SK-N-SH (cell line): ENCODE measurements at regions not wholly inside any gene's neighbourhood (a gene's known extent, or its start where the extent isn't known, plus 50 kb on each side); places are given as distances from the start of the nearest gene placed in this dataset.

Experiments used
- CTCF ChIA-PET: fragments of 300-600, 350-600 bp; formaldehyde crosslinking; extraction: SDS; loops from one replicate; lab custom pipeline; 2021; lab: Yijun Ruan, JAX
- POLR2A ChIA-PET: fragments of 350-600 bp; sonication (Branson Sonifier 250); formaldehyde crosslinking; extraction: SDS; loops from one replicate; lab custom pipeline; 2020; ENCODE audit warnings: antibody characterized with exemption, inconsistent platforms; lab: Yijun Ruan, JAX
- DNase-seq: peaks from one replicate; pipeline ENCODE4 v3.0.0; 2012
- H2AFZ ChIP-seq: fragments of 200-600 bp; sonication (generic); 2 replicates; pipeline ENCODE4 v1.8.1; 2016; ENCODE audit warnings: antibody characterized with exemption, mild to moderate bottlenecking, low read depth
- H3F3A ChIP-seq: fragments of 200-600 bp; sonication (generic); replicated peaks from 2 replicates; pipeline ENCODE3; 2016; ENCODE audit warnings: antibody characterized with exemption, mild to moderate bottlenecking; ENCODE audit not compliant: insufficient read depth
- H3K27ac ChIP-seq, 2 experiments: fragments of 200-500 bp in 1 of 2; fragments of 200-600 bp in 1 of 2; sonication (Bioruptor generic) in 1 of 2; sonication (generic), shearing (Covaris generic) in 1 of 2; 2 replicates each; pipeline versions ENCODE4 v1.5.1 to v1.6.1; 2014 to 2016; ENCODE audit warnings: low read depth in 2 of 2, inconsistent platforms in 1 of 2, low read length in 1 of 2, mild to moderate bottlenecking in 1 of 2, mixed read lengths in 1 of 2
- H3K27me3 ChIP-seq: fragments of 200-600 bp; sonication (generic), shearing (Covaris generic); 2 replicates; pipeline ENCODE4 v1.6.1; 2016; ENCODE audit warnings: mixed run types; ENCODE audit not compliant: insufficient read depth
- H3K36me3 ChIP-seq, 2 experiments: fragments of 200-500 bp in 1 of 2; fragments of 200-600 bp in 1 of 2; sonication (Bioruptor generic) in 1 of 2; sonication (generic) in 1 of 2; replicated peaks in 1 of 2; 2 replicates each; pipeline versions ENCODE3 to v1.5.1; 2014 to 2016; ENCODE audit warnings: low read length in 1 of 2, mild to moderate bottlenecking in 1 of 2; ENCODE audit not compliant: insufficient read depth in 2 of 2, control insufficient read depth in 1 of 2
- H3K4me1 ChIP-seq, 2 experiments: fragments of 200-500 bp in 1 of 2; fragments of 200-600 bp in 1 of 2; sonication (Bioruptor generic) in 1 of 2; sonication (generic), shearing (Covaris generic) in 1 of 2; 2 replicates each; pipeline versions ENCODE4 v1.5.1 to v1.6.1; 2014 to 2016; ENCODE audit warnings: low read depth in 1 of 2, low read length in 1 of 2, mixed run types in 1 of 2; ENCODE audit not compliant: insufficient read depth in 2 of 2, control insufficient read depth in 1 of 2
- H3K4me2 ChIP-seq: fragments of 200-600 bp; sonication (generic), shearing (Covaris generic); 2 replicates; pipeline ENCODE4 v1.6.1; 2017; ENCODE audit warnings: mixed run types
- H3K4me3 ChIP-seq, 2 experiments: fragments of 200-500 bp in 1 of 2; fragments of 200-600 bp in 1 of 2; sonication (Bioruptor generic) in 1 of 2; sonication (generic), shearing (Covaris generic) in 1 of 2; 2 replicates each; pipeline versions ENCODE4 v1.5.1 to v1.8.1; 2014 to 2016; ENCODE audit warnings: low read depth in 2 of 2, inconsistent platforms in 1 of 2, low read length in 1 of 2, mild to moderate bottlenecking in 1 of 2, mixed read lengths in 1 of 2, moderate library complexity in 1 of 2
- H3K79me2 ChIP-seq: fragments of 200-600 bp; sonication (generic); 2 replicates; pipeline ENCODE4 v1.8.1; 2017; ENCODE audit warnings: mild to moderate bottlenecking; ENCODE audit not compliant: insufficient read depth
- H3K9ac ChIP-seq: fragments of 200-600 bp; sonication (generic); 2 replicates; pipeline ENCODE4 v1.6.1; 2017; ENCODE audit warnings: mixed run types
- H3K9me2 ChIP-seq: fragments of 200-600 bp; sonication (generic); 2 replicates; pipeline ENCODE4 v1.6.1; 2017; ENCODE audit warnings: mixed run types
- H3K9me3 ChIP-seq: fragments of 200-600 bp; sonication (generic); 2 replicates; pipeline ENCODE4 v1.6.1; 2017; ENCODE audit warnings: mixed run types, mild to moderate bottlenecking, moderate library complexity
- H4K20me1 ChIP-seq: fragments of 200-600 bp; sonication (generic); 2 replicates; pipeline ENCODE4 v1.6.1; 2017; ENCODE audit warnings: mild to moderate bottlenecking, mixed run types; ENCODE audit not compliant: insufficient read depth
- CHD2 ChIP-seq: fragments of 150-350 bp; IDR thresholded peaks from 2 replicates; pipeline ENCODE4 v1.6.1; 2018; ENCODE audit warnings: low read length; ENCODE audit not compliant: partially characterized antibody
- EZH2phosphoT487 ChIP-seq: fragments of 200-600 bp; sonication (generic); IDR thresholded peaks from 2 replicates; pipeline ENCODE4 v1.6.1; 2017; ENCODE audit warnings: low read depth, mixed run types, mild to moderate bottlenecking, antibody characterized with exemption, moderate library complexity, borderline replicate concordance
- GABPA ChIP-seq: IDR thresholded peaks from 2 replicates; pipeline ENCODE4 v1.4.0; 2012; ENCODE audit warnings: low read depth, mild to moderate bottlenecking
- JUND ChIP-seq: IDR thresholded peaks from 2 replicates; pipeline ENCODE4 v1.4.0; 2012
- MAX ChIP-seq: IDR thresholded peaks from 2 replicates; pipeline ENCODE4 v1.4.0; 2012; ENCODE audit warnings: low read depth
- MEF2A ChIP-seq: IDR thresholded peaks from 2 replicates; pipeline ENCODE4 v1.4.0; 2012; ENCODE audit warnings: low read depth, borderline replicate concordance
- NFIC ChIP-seq: IDR thresholded peaks from 2 replicates; pipeline ENCODE4 v1.4.0; 2012; ENCODE audit warnings: borderline replicate concordance
- POLR2AphosphoS5 ChIP-seq: IDR thresholded peaks from 2 replicates; pipeline ENCODE4 v1.6.1; 2012; ENCODE audit warnings: low read depth, low read length
- RFX5 ChIP-seq: IDR thresholded peaks from 2 replicates; pipeline ENCODE4 v1.6.1; 2012; ENCODE audit warnings: mild to moderate bottlenecking, improper control_type of control experiment, low read length
- RXRA ChIP-seq: IDR thresholded peaks from 2 replicates; pipeline ENCODE4 v1.4.0; 2012; ENCODE audit warnings: low read depth, mild to moderate bottlenecking, borderline replicate concordance
- SIN3A ChIP-seq: IDR thresholded peaks from 2 replicates; pipeline ENCODE4 v1.6.1; 2012; ENCODE audit warnings: low read depth, mild to moderate bottlenecking, low read length, moderate library complexity, borderline replicate concordance
- SMC3 ChIP-seq: IDR thresholded peaks from 2 replicates; pipeline ENCODE4 v1.6.1; 2012; ENCODE audit warnings: low read depth, low read length, improper control_type of control experiment
- TCF12 ChIP-seq: IDR thresholded peaks from 2 replicates; pipeline ENCODE4 v1.4.0; 2012
- ZBTB33 ChIP-seq: IDR thresholded peaks from 2 replicates; pipeline ENCODE4 v1.4.0; 2012; ENCODE audit warnings: low read depth, borderline replicate concordance
- WGBS: methylation state at CpG from one replicate; pipeline ENCODE4 v1.1.6; 2017; ENCODE audit warnings: low lambda C conversion rate; 5-methylcytosine and 5-hydroxymethylcytosine counted together
- TF ChIP-seq, protein P1 (sequence below): IDR thresholded peaks from 2 replicates; pipeline ENCODE4 v1.6.1; 2012; ENCODE audit warnings: mild to moderate bottlenecking, low read depth, low read length, moderate library complexity
- TF ChIP-seq, protein P2 (sequence below): fragments of 150-350 bp; IDR thresholded peaks from 2 replicates; pipeline ENCODE4 v1.6.1; 2016; ENCODE audit warnings: mild to moderate bottlenecking, low read depth, low read length

- no peak for TF ChIP-seq RXRA
- no peak for TF ChIP-seq JUND
- no peak for TF ChIP-seq SIN3A
- TF ChIP-seq SMC3, result no peak
- POLR2A ChIA-PET, result no interaction called here
- WGBS, result 17% methylated on average over 7 of the region's 7 CpGs
- Histone ChIP-seq H3K79me2 (no peaks in the 10 kb centered on the region), H3K9me2 (no peaks in the 10 kb centered on the region), H2AFZ (no peak overlapping the region), H3K4me3 (no peak overlapping the region), H3K4me1 (no peaks in the 10 kb centered on the region), H3K27me3 (no peaks in the 10 kb centered on the region), H3K9ac (no peak overlapping the region), H3F3A (no peaks in the 10 kb centered on the region), H3K36me3 (no peaks in the 10 kb centered on the region), H3K9me3 (no peaks in the 10 kb centered on the region), H4K20me1 (no peaks in the 10 kb centered on the region), H3K4me2 (no peak overlapping the region), H3K27ac (no peak overlapping the region; a peak in 1 of 4 replicates)
- CTCF ChIA-PET, result no interaction called here
- no peak for DNase-seq
Measured at GRCh38 chr10:10804998-10805740, 212.5 kb upstream of the CELF2 start.

DNA sequence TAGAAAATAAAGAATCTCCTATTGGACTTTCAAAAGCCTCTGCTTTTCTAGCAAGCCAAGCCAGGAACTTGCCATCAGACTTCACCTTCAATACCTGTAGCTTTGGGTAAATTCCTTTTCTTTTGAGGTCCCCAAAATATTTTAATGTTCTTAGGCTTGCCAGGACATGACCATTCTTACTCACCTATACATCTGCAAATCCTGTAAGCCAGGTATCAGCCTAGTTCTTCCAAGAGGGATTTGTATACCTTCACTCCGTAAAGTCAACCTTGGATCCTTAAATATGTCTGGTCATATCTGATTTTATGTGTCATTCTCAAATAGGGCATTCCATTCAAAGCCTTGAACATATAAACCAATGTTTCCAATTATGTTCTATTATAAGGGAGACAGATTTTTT lies 210.6 kb upstream of the CELF2 start:
- H3K9ac ChIP-seq, result no peak overlapping the region
- no peak for TF ChIP-seq EZH2phosphoT487
- no peak for TF ChIP-seq MEF2A
- TF ChIP-seq, all 33 proteins: peak for 0
- no peaks in the 10 kb centered on the region for H3F3A ChIP-seq
- no peak overlapping the region for H3K4me2 ChIP-seq
- no peaks in the 10 kb centered on the region for H3K27me3 ChIP-seq
- 26% methylated on average over 1 of the region's 1 CpG for WGBS
- H3K79me2 ChIP-seq, result no peaks in the 10 kb centered on the region
- H3K4me3 ChIP-seq, result no peak overlapping the region
- CTCF ChIA-PET, result no interaction called here
- no peaks in the 10 kb centered on the region for H3K36me3 ChIP-seq
- H3K9me3 ChIP-seq, result no peaks in the 10 kb centered on the region
- no peaks in the 10 kb centered on the region for H3K4me1 ChIP-seq
- no peak overlapping the region for H2AFZ ChIP-seq
- no peak overlapping the region for H3K27ac ChIP-seq
- no peaks in the 10 kb centered on the region for H4K20me1 ChIP-seq
- POLR2A ChIA-PET, result no interaction called here
- H3K9me2 ChIP-seq, result no peaks in the 10 kb centered on the region
- DNase-seq, result no peak

DNA sequence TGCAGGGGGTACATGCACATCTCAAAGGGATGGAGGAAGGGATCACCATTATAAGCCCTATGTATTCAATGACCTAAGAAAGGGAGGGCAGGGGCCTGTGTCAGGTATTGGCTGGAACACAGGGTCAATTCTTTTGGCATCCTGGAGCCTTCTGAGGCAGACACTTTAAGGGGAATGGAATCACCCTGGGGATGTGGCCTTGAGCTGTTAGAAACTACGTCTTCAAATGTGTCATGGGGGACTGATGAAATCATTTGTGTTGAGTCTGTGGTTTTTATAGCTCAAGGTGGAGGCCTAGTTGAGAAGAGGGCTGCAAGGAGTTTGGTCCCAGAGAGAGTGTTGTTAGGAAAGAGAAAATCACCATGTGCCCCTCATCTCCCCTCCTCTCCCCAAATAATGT lies 206.1 kb upstream of the CELF2 start:
- Histone ChIP-seq H3F3A (no peaks in the 10 kb centered on the region), H4K20me1 (no peaks in the 10 kb centered on the region), H3K4me2 (no peak overlapping the region), H3K9ac (no peak overlapping the region), H3K9me3 (no peaks in the 10 kb centered on the region), H3K27me3 (no peaks in the 10 kb centered on the region), H3K4me3 (no peak overlapping the region), H3K9me2 (no peaks in the 10 kb centered on the region), H3K36me3 (no peaks in the 10 kb centered on the region), H3K79me2 (no peaks in the 10 kb centered on the region), H3K4me1 (no peaks in the 10 kb centered on the region), H2AFZ (no peak overlapping the region), H3K27ac (no peak overlapping the region)
- DNase-seq, result no peak
- WGBS, result 20% methylated on average over 1 of the region's 1 CpG
- POLR2A ChIA-PET, result no interaction called here
- CTCF ChIA-PET, result no interaction called here
- TF ChIP-seq RFX5, result no peak
- TF ChIP-seq JUND, result no peak
- no peak for TF ChIP-seq MAX
- no peak for TF ChIP-seq GABPA
- TF ChIP-seq, protein P1, sequence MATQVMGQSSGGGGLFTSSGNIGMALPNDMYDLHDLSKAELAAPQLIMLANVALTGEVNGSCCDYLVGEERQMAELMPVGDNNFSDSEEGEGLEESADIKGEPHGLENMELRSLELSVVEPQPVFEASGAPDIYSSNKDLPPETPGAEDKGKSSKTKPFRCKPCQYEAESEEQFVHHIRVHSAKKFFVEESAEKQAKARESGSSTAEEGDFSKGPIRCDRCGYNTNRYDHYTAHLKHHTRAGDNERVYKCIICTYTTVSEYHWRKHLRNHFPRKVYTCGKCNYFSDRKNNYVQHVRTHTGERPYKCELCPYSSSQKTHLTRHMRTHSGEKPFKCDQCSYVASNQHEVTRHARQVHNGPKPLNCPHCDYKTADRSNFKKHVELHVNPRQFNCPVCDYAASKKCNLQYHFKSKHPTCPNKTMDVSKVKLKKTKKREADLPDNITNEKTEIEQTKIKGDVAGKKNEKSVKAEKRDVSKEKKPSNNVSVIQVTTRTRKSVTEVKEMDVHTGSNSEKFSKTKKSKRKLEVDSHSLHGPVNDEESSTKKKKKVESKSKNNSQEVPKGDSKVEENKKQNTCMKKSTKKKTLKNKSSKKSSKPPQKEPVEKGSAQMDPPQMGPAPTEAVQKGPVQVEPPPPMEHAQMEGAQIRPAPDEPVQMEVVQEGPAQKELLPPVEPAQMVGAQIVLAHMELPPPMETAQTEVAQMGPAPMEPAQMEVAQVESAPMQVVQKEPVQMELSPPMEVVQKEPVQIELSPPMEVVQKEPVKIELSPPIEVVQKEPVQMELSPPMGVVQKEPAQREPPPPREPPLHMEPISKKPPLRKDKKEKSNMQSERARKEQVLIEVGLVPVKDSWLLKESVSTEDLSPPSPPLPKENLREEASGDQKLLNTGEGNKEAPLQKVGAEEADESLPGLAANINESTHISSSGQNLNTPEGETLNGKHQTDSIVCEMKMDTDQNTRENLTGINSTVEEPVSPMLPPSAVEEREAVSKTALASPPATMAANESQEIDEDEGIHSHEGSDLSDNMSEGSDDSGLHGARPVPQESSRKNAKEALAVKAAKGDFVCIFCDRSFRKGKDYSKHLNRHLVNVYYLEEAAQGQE, result no peak
- TF ChIP-seq POLR2AphosphoS5, result no peak
- no peak for TF ChIP-seq ZBTB33
- TF ChIP-seq, protein P2, sequence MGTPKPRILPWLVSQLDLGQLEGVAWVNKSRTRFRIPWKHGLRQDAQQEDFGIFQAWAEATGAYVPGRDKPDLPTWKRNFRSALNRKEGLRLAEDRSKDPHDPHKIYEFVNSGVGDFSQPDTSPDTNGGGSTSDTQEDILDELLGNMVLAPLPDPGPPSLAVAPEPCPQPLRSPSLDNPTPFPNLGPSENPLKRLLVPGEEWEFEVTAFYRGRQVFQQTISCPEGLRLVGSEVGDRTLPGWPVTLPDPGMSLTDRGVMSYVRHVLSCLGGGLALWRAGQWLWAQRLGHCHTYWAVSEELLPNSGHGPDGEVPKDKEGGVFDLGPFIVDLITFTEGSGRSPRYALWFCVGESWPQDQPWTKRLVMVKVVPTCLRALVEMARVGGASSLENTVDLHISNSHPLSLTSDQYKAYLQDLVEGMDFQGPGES, result no peak
- TF ChIP-seq TCF12, result no peak
- TF ChIP-seq NFIC, result no peak
- TF ChIP-seq CHD2, result no peak
